ENCODE measurements at regions not wholly inside any gene's neighbourhood (a gene's known extent, or its start where the extent isn't known, plus 50 kb on each side); places are given as distances from the start of the nearest gene placed in this dataset.
"Not testable (repeated sequence)": the region's sequence is repeated elsewhere in the genome, so short reads cannot be mapped to it uniquely, and the experiment has no call there.

DNA sequence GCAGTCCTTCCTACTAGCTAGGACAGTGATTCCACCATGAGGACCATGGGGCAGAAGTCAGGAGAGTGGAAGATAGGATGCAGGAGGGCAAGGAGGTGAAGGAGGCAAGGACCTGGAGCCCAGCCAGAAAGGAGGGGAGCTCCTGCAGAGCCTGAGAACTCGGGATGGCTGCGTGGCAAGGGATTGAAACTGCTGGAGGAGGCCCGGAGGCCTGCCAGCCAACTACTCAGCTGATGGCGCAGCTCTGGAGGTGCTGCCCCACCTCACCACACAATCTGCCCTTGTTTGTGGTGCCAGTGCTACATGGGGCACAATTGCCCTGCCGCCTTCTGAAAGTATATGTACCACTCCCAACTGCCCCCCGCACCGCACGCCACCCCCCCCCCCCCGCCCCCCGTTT lies 307.3 kb upstream of the CHRNA7 start:
- TF ChIP-seq, protein P1, sequence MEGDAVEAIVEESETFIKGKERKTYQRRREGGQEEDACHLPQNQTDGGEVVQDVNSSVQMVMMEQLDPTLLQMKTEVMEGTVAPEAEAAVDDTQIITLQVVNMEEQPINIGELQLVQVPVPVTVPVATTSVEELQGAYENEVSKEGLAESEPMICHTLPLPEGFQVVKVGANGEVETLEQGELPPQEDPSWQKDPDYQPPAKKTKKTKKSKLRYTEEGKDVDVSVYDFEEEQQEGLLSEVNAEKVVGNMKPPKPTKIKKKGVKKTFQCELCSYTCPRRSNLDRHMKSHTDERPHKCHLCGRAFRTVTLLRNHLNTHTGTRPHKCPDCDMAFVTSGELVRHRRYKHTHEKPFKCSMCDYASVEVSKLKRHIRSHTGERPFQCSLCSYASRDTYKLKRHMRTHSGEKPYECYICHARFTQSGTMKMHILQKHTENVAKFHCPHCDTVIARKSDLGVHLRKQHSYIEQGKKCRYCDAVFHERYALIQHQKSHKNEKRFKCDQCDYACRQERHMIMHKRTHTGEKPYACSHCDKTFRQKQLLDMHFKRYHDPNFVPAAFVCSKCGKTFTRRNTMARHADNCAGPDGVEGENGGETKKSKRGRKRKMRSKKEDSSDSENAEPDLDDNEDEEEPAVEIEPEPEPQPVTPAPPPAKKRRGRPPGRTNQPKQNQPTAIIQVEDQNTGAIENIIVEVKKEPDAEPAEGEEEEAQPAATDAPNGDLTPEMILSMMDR (conservative IDR thresholded peaks at IDR 0.05; ENCODE audit: low read depth, low read length): not testable (repeated sequence)
- TF ChIP-seq EZH2 (IDR thresholded peaks at IDR 0.05; ENCODE audit: low read length, unreplicated experiment); EZH2phosphoT487 (IDR thresholded peaks at IDR 0.05; ENCODE audit: borderline replicate concordance, low read length): not testable (repeated sequence)

All from PC-3 (cell line).